ENCODE measurements at regions not wholly inside any gene's neighbourhood (a gene's known extent, or its start where the extent isn't known, plus 50 kb on each side); places are given as distances from the start of the nearest gene placed in this dataset.

DNA sequence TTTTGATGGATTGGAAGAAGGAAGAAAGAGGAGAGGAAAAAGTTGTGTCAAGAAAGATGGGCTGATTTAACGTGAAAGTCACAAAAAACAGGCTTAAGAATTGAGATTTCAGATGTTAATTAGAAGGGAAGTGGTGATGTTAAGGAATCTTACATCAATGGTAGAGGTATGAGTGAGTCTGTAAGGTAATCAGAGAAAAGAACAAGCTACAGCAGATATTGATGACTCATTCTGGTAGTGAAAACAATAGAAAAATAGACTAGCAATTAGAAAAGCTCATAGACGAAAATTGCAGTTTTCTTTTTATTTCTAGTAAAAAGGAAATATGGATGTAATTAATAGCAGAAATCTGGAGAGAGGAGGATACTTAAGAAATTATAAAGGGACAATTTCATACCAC, 559.6 kb downstream of the MCTP2 start (continued):
- TF ChIP-seq JUN (IDR thresholded peaks at IDR 0.05; ENCODE audit: low read depth, low read length) (no peak), FOSL1 (IDR thresholded peaks at IDR 0.05; ENCODE audit: insufficient read depth, low read depth, low read length) (no peak), GTF2F1 (IDR thresholded peaks at IDR 0.05; ENCODE audit: borderline replicate concordance, low read depth, low read length) (no peak), RFX5 (IDR thresholded peaks at IDR 0.05; ENCODE audit: borderline replicate concordance, low read depth, low read length) (no peak), HDAC2 (IDR thresholded peaks at IDR 0.05; ENCODE audit: borderline replicate concordance in 1 of 2, low read depth in 2 of 2, low read length in 2 of 2) (no peak), MAFK (IDR thresholded peaks at IDR 0.05; ENCODE audit: low read depth, low read length) (no peak), BACH1 (IDR thresholded peaks at IDR 0.05; ENCODE audit: low read length) (no peak), TEAD4 (IDR thresholded peaks at IDR 0.05; ENCODE audit: low read depth, low read length) (no peak), BRCA1 (IDR thresholded peaks at IDR 0.05; ENCODE audit: low read depth, low read length) (no peak), EGR1 (IDR thresholded peaks at IDR 0.05; ENCODE audit: borderline replicate concordance, low read depth, low read length) (no peak), SP2 (IDR thresholded peaks at IDR 0.05; ENCODE audit: low read length) (no peak), POLR2AphosphoS5 (IDR thresholded peaks at IDR 0.05; ENCODE audit: low read depth, low read length) (no peak), RXRA (IDR thresholded peaks at IDR 0.05; ENCODE audit: insufficient read depth, low read depth, low read length) (no peak), SP4 (IDR thresholded peaks at IDR 0.05; ENCODE audit: low read length) (no peak), SIRT6 (IDR thresholded peaks at IDR 0.05; ENCODE audit: low read length) (no peak)
- TF ChIP-seq, protein P1, sequence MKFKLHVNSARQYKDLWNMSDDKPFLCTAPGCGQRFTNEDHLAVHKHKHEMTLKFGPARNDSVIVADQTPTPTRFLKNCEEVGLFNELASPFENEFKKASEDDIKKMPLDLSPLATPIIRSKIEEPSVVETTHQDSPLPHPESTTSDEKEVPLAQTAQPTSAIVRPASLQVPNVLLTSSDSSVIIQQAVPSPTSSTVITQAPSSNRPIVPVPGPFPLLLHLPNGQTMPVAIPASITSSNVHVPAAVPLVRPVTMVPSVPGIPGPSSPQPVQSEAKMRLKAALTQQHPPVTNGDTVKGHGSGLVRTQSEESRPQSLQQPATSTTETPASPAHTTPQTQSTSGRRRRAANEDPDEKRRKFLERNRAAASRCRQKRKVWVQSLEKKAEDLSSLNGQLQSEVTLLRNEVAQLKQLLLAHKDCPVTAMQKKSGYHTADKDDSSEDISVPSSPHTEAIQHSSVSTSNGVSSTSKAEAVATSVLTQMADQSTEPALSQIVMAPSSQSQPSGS (IDR thresholded peaks at IDR 0.05; ENCODE audit: low read length): no peak

Data from H1 (cell line).